HepG2 (cell line): ENCODE measurements at regions not wholly inside any gene's neighbourhood (a gene's known extent, or its start where the extent isn't known, plus 50 kb on each side); places are given as distances from the start of the nearest gene placed in this dataset.

Experiments
- CBFB ChIP-seq: sonication (generic); formaldehyde crosslinking; IDR thresholded peaks from 2 replicates; pipeline ENCODE4 v1.4.0; 2020; ENCODE audit warnings: missing genetic modification reagents
- FOSL2 ChIP-seq: sonication (generic); formaldehyde crosslinking; IDR thresholded peaks from 2 replicates; pipeline ENCODE4 v1.4.0; 2020; ENCODE audit warnings: missing genetic modification reagents
- ISX ChIP-seq: sonication (generic); formaldehyde crosslinking; conservative IDR thresholded peaks from 2 replicates; pipeline ENCODE4 v1.5.0; 2020; ENCODE audit warnings: missing genetic modification reagents
- KLF11 ChIP-seq: IDR thresholded peaks from 2 replicates; pipeline ENCODE4 v1.6.1; 2016; ENCODE audit warnings: missing compliant biosample characterization
- KMT2B ChIP-seq: IDR thresholded peaks from 2 replicates; pipeline ENCODE4 v1.6.1; 2016; ENCODE audit warnings: missing genetic modification reagents, missing compliant biosample characterization
- NCOA1 ChIP-seq: sonication (generic); formaldehyde crosslinking; IDR thresholded peaks from 2 replicates; pipeline ENCODE4 v1.9.0; 2021; ENCODE audit warnings: missing genetic modification reagents
- PAWR ChIP-seq: sonication (generic); formaldehyde crosslinking; IDR thresholded peaks from 2 replicates; pipeline ENCODE4 v1.4.0; 2020; ENCODE audit warnings: missing genetic modification reagents, mild to moderate bottlenecking, borderline replicate concordance
- PLRG1 ChIP-seq: fragments of 450-650 bp; conservative IDR thresholded peaks from 2 replicates; pipeline ENCODE4 v1.6.1; 2016
- RFX1 ChIP-seq: fragments of 450-650 bp; IDR thresholded peaks from 2 replicates; pipeline ENCODE4 v1.6.1; 2017
- SP5 ChIP-seq: IDR thresholded peaks from 2 replicates; pipeline ENCODE4 v1.6.1; 2016; ENCODE audit warnings: low read depth, borderline replicate concordance
- ZBTB38 ChIP-seq: sonication (generic); formaldehyde crosslinking; IDR thresholded peaks from 2 replicates; pipeline ENCODE4 v1.5.1; 2020; ENCODE audit warnings: mild to moderate bottlenecking, missing genetic modification reagents
- ZKSCAN8 ChIP-seq: IDR thresholded peaks from 2 replicates; pipeline ENCODE4 v1.6.1; 2016; ENCODE audit warnings: borderline replicate concordance, missing genetic modification reagents, missing compliant biosample characterization
- ZMYM4 ChIP-seq: sonication (generic); formaldehyde crosslinking; IDR thresholded peaks from 2 replicates; pipeline ENCODE4 v1.8.1; 2023; ENCODE audit warnings: mild to moderate bottlenecking, missing genetic modification reagents
- ZNF572 ChIP-seq: sonication (generic); formaldehyde crosslinking; IDR thresholded peaks from 2 replicates; pipeline ENCODE4 v1.5.1; 2020; ENCODE audit warnings: mild to moderate bottlenecking, missing genetic modification reagents
- ZNF749 ChIP-seq: sonication (generic); formaldehyde crosslinking; IDR thresholded peaks from 2 replicates; pipeline ENCODE4 v1.8.0; 2022; ENCODE audit warnings: mild to moderate bottlenecking, missing genetic modification reagents, moderate library complexity, borderline replicate concordance
- ZSCAN29 ChIP-seq: sonication (generic); formaldehyde crosslinking; conservative IDR thresholded peaks from 2 replicates; pipeline ENCODE4 v1.4.0; 2020; ENCODE audit warnings: mild to moderate bottlenecking, missing genetic modification reagents
- TF ChIP-seq, protein P1 (sequence below): sonication (generic); formaldehyde crosslinking; conservative IDR thresholded peaks from 2 replicates; pipeline ENCODE4 v1.4.0; 2020; ENCODE audit warnings: mild to moderate bottlenecking, missing genetic modification reagents, moderate library complexity
- TF ChIP-seq, protein P2 (sequence below): fragments of 450-650 bp; IDR thresholded peaks from 2 replicates; pipeline ENCODE4 v1.6.1; 2016
- TF ChIP-seq, protein P3 (sequence below): sonication (generic); formaldehyde crosslinking; IDR thresholded peaks from 2 replicates; pipeline ENCODE4 v1.4.0; 2020; ENCODE audit warnings: missing genetic modification reagents
- TF ChIP-seq, protein P4 (sequence below), 2 experiments: sonication (generic) in 1 of 2; formaldehyde crosslinking in 1 of 2; IDR thresholded peaks; 2 replicates each; pipeline versions ENCODE4 v1.4.0 to v1.6.1; 2016 to 2020; ENCODE audit warnings: borderline replicate concordance in 1 of 2, low read depth in 1 of 2, mild to moderate bottlenecking in 1 of 2, missing genetic modification reagents in 1 of 2

DNA sequence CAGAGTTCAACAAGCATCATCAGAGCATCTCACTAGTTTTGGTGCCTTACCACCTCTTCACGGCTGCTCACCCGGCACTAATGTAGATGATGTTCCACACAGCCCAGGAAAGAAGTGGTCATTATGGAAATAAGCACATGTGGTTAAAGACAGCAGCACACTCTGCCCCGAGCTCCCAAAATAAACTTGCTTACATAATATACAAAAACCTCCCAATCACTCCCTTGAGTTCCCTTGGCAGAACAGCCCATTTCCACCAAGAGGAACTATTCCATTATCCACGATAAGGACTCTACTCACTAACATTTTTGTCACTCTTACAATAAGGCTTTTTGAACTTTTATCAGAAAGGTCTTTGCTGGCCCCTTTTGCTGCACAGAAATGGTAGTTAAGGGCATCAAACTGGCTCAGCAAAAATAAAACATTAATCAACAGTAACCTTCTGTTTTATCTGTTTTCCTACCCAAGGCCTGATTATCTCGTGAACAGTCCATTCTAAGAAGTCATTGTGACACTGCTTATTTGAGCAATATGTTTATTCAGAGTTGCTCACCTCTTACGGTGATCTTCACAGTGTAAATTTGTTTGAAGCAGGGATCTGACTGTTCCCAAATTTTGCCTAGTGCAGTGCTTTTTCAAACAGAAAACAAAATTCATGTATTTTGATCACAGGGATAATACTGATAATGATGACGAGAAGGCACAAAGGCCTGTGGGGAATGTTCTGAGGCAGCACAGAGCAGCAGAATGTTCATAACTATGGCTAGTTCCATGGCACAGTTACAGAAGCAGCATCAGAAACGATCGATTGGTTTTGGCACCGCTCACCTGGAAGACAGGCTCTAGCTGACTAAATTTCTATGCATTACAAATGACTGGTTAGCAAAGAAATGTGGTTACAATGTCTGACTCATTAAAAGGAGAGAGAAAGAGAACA lies 399.8 kb upstream of the PIK3R1 start (continued):
- TF ChIP-seq, protein P1, sequence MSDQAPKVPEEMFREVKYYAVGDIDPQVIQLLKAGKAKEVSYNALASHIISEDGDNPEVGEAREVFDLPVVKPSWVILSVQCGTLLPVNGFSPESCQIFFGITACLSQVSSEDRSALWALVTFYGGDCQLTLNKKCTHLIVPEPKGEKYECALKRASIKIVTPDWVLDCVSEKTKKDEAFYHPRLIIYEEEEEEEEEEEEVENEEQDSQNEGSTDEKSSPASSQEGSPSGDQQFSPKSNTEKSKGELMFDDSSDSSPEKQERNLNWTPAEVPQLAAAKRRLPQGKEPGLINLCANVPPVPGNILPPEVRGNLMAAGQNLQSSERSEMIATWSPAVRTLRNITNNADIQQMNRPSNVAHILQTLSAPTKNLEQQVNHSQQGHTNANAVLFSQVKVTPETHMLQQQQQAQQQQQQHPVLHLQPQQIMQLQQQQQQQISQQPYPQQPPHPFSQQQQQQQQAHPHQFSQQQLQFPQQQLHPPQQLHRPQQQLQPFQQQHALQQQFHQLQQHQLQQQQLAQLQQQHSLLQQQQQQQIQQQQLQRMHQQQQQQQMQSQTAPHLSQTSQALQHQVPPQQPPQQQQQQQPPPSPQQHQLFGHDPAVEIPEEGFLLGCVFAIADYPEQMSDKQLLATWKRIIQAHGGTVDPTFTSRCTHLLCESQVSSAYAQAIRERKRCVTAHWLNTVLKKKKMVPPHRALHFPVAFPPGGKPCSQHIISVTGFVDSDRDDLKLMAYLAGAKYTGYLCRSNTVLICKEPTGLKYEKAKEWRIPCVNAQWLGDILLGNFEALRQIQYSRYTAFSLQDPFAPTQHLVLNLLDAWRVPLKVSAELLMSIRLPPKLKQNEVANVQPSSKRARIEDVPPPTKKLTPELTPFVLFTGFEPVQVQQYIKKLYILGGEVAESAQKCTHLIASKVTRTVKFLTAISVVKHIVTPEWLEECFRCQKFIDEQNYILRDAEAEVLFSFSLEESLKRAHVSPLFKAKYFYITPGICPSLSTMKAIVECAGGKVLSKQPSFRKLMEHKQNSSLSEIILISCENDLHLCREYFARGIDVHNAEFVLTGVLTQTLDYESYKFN (CRISPR knock-in tag) = peak; percentile 57; the same call in 1 of the 2 replicates
- TF ChIP-seq ZKSCAN8 (CRISPR knock-in tag) (no peak; the same call in 1 of the 2 replicates), CBFB (no peak), ZNF572 (CRISPR knock-in tag) (no peak), RFX1 (no peak), ZBTB38 (CRISPR knock-in tag) (no peak), SP5 (CRISPR knock-in tag) (no peak), ZNF749 (CRISPR knock-in tag) (no peak), ISX (CRISPR knock-in tag) (no peak), FOSL2 (CRISPR knock-in tag) (peak; percentile 76), KLF11 (CRISPR knock-in tag) (no peak), ZMYM4 (CRISPR knock-in tag) (peak; percentile 13; the same call in 1 of the 2 replicates), ZSCAN29 (CRISPR knock-in tag) (no peak), NCOA1 (CRISPR knock-in tag) (no peak), PLRG1 (no peak), KMT2B (CRISPR knock-in tag) (no peak), PAWR (CRISPR knock-in tag) (no peak)
- TF ChIP-seq, protein P2, sequence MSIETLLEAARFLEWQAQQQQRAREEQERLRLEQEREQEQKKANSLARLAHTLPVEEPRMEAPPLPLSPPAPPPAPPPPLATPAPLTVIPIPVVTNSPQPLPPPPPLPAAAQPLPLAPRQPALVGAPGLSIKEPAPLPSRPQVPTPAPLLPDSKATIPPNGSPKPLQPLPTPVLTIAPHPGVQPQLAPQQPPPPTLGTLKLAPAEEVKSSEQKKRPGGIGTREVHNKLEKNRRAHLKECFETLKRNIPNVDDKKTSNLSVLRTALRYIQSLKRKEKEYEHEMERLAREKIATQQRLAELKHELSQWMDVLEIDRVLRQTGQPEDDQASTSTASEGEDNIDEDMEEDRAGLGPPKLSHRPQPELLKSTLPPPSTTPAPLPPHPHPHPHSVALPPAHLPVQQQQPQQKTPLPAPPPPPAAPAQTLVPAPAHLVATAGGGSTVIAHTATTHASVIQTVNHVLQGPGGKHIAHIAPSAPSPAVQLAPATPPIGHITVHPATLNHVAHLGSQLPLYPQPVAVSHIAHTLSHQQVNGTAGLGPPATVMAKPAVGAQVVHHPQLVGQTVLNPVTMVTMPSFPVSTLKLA = no peak
- TF ChIP-seq, protein P3, sequence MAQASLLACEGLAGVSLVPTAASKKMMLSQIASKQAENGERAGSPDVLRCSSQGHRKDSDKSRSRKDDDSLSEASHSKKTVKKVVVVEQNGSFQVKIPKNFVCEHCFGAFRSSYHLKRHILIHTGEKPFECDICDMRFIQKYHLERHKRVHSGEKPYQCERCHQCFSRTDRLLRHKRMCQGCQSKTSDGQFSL = no peak
- TF ChIP-seq, protein P4, sequence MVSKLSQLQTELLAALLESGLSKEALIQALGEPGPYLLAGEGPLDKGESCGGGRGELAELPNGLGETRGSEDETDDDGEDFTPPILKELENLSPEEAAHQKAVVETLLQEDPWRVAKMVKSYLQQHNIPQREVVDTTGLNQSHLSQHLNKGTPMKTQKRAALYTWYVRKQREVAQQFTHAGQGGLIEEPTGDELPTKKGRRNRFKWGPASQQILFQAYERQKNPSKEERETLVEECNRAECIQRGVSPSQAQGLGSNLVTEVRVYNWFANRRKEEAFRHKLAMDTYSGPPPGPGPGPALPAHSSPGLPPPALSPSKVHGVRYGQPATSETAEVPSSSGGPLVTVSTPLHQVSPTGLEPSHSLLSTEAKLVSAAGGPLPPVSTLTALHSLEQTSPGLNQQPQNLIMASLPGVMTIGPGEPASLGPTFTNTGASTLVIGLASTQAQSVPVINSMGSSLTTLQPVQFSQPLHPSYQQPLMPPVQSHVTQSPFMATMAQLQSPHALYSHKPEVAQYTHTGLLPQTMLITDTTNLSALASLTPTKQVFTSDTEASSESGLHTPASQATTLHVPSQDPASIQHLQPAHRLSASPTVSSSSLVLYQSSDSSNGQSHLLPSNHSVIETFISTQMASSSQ (IDR thresholded peaks at IDR 0.05; ENCODE audit: low read depth) = peak; percentile 45; the same call in 1 of the 2 replicates
- TF ChIP-seq, protein P4 (CRISPR knock-in tag; IDR thresholded peaks at IDR 0.05; ENCODE audit: borderline replicate concordance) = peak; percentile 82; the same call in 1 of the 2 replicates
